HG03280 (cell line): ENCODE measurements at regions not wholly inside any gene's neighbourhood (a gene's known extent, or its start where the extent isn't known, plus 50 kb on each side); places are given as distances from the start of the nearest gene placed in this dataset.
A peak's percentile ranks its signal among the peaks of the same experiment; 100 is the strongest.

Experiments
- ATAC-seq: cut with Tn5 transposase; IDR thresholded peaks from one replicate; pipeline ENCODE4 v1.9.1; 2021; ENCODE audit warnings: mild to moderate bottlenecking, moderate library complexity; ENCODE audit not compliant: unreplicated experiment

DNA sequence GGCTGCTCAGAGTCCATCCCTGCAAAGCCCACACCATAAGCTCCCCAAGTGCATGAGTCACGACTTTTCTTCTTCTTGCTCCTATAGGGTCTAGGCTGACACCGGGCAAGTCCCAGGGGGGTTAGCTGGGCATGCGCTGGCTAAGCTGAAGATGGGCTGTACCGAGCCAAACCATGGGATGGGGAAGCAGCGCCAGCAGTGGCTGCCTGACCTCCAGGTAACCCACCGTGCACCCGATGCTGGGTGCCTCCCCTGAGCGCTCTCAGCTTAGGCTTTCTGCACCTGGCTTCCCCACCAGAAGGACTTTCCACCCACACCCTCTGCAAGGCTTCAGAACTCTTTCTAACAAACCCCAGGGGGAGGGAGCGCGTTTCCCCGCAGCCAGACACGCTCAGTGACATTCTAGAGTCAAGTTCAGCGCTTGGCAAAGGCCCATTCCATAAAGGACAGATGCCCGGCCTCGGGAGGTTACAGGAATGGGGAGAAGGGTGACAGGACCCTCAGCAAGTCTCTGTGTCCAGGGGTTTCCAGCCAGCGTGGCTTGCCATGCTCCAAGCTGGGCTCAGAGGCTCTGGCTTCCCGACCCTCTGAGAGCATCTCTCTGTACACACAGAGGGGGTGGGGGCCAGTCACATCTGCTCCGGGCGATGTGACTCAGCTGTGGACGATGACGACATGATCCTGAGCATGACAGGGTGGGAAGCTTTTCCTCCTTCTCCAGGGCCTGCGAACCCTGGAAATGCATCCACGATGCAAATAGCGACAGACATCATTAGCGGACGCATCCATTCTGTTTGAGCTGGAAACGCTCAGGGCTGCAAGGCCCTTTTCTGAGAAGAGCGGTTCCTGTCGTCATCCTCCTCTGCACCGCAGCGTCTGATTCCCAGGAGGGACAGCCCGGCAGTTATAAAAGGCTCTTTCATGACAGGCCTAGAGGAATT, 107.8 kb downstream of the SIK1 start:
- ATAC-seq: no peak

DNA sequence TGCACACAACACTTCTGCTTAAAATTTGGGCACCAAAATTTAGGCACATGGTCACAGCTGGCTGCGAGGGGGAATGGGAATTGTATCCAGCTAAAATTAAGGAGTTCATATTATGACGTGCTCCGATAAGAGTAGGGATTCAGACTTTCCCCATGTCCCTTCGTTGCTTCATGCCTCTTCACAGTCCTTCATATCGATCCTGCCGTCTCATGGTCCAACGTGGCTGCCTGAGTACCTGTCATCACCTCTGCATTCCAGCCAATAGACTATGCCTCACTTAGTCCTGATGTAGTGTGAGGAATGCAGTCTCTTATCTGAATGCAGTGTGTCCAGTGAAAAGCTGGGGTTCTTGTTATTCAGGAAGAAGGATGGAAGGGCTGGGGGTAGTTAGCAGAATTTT, 108.6 kb downstream of the SIK1 start:
- no peak for ATAC-seq

DNA sequence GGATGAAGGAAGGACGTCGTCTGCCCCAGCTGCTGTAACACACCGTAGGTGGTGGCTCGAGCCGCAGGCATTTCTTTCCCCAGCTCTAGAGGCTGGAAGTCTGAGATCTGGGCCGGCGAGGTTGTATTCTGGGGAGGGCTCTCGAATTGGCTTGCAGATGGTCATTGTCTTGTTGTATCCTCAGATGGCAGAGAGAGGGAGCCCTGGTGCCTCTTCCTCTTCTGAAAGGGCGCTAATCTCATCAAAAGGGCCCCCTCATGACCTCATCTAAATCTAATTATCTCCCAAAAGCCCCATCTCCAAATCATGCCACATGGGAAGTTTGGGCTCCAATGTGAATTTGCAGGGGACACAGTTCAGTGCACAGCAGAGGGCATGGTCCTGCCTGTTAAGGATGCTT, 109.0 kb downstream of the SIK1 start:
- ATAC-seq: no peak

DNA sequence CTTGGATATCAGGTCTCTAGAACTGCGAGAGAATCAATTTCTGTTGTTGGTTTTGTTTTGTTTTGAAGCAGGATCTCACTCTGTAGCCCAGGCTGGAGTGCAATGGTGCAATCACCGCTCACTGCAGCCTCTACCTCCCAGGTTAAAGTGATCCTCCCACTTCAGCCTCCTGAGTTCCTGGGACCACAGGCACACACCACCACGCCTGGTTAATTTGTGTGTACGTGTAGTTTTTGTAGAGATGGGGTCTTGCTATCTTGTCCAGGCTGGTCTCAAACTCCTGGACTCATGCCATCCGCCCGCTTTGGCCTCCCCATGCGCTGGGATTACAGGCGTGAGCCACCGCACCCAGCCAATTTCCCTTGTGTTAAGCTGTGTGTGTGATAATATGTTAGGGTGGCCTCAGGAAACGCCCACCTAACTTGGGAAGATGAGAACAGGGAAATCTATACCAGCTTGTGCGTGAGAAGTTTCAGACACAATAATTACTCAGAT, 109.6 kb downstream of the SIK1 start:
- ATAC-seq: no peak

DNA sequence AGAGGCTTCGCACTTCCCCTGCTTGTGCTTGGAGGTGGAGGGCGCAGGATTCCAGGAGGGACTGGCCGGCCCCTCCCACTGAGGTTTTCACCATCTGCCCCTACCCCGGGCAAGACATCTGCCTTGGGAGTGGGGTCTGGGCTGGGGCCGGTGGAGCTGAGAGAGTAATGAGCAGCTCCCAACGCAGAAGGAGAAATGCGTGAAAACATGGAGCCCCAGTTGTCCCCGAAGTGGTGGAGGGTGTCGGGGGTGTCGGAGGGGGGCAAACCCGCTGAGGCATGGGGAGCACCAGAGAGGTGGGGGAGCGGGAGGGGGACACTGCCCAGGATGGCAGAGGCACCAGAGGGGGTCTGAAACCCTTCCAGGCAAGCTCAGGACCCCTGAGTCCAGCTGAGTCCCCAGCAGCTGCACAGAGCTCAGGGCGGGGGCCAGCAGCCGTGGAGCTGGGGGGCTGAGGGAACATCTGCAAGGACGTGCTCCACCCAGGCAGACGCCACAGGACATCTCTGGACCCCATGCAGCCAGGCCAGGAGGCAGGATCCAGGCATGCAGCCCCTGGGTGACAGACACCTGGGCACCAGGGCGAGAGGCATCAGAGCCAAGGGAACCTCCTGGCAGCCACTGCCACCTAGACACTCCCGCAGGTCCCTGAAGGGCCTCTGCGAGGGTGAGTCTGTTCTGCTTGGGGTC, 110.6 kb downstream of the SIK1 start:
- ATAC-seq: no peak

DNA sequence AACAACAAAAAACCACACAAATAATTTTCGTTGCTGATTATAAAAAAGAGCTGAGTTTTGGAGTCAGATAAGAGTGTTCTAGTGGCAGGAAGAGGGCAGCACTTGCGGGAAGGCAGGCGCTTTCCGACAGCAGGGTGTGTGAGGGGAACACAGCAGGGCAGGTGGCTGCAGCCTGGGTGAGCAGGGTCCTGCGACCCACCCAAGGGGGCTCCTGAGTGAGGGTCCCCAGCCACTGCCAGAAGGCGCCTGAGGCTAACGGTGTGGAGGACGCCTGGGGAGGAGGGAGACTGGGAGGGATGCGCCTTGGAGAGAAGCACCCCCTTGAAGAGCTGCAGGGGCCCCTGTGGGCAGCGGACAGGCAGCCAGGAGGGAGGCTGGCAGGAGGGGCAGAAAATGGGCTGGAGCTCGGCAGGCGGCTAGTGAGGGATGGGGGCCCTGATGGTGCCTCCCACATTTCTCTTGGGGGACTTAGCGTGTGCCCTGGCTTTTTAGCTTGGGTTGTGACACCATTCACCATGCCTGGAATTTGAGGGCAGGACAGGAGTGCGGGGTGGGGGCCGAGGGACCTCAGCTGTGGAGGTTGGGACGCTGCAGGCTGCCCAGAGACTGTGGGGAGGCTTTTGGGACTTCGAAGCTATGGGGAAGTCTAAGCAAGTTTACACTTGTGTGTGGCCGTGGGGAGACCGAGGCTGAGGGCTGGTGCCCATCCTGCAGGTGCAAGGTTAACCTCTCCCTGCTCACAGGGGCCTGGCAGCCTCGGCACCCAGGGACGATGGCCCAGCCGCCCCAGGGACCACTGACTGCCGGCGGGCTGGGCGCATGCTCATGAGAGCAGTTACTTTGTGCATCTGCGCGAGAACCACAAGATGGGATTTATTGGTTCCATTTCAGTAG, 111.4 kb downstream of the SIK1 start:
- ATAC-seq: no peak

DNA sequence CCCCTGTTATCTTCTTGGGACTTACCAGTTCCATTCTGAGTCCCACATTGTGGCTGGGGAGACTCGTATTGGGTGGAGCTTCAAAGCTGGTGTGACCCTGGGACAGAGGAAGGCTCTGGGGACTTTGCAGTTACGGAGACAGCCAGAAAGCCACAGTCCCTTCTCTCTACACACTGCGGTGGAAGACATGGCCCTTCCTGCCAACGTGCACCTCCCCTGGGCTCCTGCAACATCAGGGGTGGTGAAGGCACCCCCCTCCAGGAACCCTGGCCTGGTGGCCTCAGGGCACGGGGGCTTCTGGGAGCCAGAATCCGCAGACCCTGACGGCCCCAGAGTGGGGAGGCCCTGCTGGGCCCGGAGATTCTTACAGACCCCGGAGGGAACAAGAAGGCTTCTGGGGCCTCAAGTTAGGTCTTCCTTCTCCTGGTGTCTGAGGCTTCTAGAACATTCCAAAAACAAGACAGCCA, 113.0 kb downstream of the SIK1 start:
- ATAC-seq: no peak

DNA sequence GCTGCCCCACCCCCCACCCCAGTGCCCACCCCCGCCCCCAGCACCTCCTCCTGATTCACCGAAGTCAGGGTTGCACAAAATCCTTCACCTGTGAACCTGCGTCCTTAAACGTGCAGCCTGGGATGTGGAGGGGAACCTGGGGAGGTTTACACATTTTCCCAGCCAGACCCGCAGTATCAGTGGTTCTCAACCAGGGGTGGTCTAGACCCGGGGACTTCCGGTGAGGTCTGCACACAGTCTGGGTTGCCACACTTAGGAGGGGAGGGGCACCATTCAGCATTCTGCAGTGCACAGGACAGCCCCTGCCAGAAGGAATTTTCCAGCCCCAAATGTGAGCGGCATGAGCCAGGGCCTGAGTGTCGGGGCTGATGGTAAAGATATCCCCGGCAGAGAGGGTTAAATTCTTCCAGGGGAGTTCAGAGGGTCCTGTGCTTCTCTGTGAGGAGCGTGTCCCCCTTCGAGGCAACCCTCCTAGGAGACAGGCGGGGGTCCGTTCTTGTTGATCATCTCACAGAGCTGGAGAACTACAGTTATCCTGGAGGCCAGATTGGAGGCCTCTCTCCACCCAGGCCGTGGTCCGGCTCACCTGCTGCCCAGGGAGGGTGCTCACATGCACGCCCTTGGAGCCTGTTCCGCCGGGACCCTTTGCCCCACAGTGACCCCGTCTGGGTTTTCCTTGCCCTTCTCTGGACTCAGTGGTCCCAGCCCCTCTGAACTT, 113.6 kb downstream of the SIK1 start:
- ATAC-seq: no peak

DNA sequence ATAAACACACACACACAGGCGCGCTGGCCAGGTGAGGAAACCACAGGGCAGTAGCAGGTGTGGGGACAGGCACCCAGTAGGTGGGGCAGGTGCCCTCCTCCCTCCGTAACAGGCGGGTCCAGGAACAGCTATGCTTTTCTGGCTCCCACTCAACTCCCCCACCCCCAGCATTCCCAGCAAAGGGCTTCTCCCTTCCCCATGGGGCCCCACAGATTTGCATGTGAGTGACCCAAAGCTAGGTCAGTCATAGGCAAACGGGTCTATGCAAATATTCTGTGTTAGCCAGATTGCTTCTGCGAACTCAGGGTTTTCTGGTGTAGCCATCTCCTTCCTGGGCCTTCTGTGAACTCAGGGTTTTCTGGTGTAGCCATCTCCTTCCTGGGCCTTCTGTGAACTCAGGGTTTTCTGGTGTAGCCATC, 114.2 kb downstream of the SIK1 start:
- no peak for ATAC-seq

DNA sequence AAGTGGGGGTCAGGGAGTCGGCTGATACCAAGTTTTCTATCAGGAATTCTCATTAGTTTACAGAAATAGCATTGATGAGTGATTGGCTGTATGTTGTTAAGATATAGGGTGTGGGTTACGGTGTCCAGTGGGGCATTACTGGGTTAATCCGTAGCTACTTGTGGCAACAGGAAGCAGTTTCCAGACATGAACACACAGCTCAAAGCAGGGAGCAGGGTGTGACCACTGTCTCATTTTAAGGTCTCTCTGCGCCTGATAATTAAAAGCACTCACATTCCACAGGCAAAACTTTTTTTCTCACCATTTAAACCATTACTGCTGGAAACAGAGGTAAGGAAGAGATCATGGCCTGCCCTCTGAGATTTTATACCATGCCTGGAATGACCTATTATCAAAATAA, 114.9 kb downstream of the SIK1 start:
- no peak for ATAC-seq

DNA sequence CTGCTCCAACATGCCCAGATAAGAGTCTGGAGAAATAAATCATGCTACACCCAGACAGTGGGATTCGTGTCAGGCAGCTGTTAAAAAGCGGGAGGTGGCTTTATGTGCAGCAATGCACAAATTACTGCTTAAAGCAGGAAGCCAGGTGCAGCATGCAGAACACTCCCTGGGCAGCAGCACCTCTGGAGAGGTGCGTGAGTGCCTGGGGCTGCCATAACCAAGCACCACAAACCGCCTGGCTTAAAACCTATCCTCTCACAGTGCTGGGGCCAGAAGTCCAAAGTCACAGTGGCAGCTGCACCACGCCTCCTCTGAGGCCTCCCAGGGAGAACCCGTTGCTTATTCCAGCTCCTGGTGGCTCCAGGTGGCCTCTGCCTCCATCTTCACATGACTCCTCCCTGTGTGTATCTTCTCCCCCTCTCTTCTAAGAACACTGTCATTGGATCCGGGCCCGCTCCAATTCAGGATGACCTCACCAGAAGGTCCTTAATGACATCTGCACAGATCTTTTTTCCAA, 115.6 kb downstream of the SIK1 start:
- no peak for ATAC-seq

DNA sequence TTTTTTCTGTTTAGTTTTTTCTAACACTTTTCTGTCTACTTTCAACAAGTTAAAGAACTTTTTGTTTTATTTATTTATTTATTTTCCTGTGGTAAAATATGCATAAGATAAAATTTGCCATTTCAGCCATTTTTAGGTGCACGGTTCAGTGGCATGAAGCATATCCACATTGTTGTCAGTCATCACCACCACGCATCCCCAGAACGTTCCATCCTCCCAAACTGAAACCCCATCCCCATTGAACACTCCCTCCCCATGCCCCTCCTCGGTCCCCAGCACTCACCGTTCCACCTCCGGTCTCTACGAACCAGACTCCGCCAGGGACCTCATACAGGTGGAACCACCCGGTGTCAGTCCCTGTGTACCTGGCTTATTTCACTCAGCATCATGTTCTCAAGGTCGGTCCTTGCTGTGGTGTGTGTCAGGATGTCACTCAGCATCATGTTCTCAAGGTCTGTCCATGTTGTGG, 118.1 kb downstream of the SIK1 start:
- no peak for ATAC-seq

DNA sequence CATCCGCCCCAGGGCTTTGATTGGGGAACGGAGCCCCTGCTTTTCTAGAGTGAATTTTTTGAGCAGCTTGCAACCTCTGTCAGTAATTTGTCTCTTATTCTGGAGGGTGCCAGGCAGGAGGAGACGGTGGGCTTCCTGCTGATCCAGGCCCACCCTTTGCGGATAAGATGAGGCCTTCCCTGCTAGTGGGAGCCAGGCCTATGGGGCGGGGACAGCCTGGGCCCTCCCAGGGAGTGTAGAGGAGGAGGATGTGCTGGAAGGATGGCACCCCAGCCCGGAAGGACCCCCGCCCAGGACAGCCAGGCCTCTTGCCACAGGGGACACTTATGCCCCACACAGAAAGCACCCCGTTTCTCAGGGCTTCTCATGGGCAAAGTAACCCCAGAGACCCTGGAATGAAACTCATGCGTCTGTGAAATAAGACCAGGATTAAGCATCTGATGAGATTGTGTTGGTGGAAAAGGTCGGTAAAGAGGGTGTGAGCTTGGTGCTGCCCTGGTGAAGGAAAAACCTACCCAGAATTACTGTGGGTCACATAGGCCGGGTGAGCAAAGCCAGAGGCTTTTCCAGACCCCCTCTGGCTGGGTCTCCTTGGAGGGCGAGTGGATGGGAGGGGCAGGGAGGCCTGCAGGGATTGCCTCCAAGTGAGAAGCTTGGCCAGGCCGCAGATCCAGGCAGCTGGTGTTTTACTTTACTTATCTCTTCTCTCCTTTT, 118.7 kb downstream of the SIK1 start:
- no peak for ATAC-seq

DNA sequence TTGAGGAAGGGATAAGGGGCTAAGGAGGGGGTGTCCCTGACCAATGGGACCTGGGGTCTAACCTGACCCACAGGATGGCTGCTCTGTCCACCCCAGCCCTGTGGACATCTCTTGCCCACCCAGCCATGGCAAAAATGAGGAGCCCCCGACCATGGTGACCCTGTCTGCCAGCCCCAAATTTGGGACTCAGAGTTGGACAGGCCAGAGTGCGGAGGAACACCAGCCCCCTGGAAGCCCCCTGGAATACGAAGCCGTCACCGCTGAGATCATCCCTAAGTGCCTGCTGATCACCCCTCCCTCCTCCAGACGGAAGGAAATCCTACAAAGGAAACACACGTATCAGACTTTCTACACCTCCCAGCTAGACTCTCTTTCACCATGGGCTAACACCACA, 119.3 kb downstream of the SIK1 start:
- ATAC-seq: no peak

DNA sequence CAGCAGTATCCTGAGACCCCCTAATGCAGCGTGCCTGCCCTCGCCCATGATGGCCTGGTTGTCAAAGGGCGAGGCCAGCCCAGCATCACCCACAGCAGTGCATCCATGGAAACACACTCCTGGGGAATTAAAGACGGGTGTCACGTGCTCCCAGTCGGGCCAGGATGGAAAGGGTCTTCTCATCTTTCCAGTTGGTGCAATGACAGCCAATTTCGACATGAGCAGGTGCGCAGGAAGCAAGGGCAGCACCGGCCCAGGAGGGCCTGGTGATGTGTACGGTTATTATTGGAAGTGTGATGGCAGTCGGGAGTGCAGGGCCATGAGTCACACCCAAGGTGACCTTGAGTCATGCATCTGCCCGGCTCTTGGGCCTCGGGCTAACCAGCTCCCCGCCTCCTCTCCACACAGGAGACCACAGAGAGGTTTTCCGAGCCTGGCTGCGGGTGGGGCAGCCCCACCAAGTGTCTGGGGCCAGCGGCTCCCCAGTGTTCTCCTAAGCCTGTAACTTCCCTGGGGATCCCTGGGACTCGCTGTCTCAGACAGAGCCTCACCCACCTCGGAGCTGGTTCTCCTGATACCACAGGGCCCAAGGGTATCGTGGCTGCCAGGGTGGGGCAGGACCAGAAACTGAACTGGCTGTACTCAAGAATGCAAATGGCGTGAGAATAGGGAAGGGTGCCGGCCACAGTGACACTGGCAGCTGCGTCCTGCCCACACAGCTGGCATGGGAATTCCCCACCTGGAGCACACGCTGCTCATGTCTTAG, 119.8 kb downstream of the SIK1 start:
- peak; percentile 73 for ATAC-seq

DNA sequence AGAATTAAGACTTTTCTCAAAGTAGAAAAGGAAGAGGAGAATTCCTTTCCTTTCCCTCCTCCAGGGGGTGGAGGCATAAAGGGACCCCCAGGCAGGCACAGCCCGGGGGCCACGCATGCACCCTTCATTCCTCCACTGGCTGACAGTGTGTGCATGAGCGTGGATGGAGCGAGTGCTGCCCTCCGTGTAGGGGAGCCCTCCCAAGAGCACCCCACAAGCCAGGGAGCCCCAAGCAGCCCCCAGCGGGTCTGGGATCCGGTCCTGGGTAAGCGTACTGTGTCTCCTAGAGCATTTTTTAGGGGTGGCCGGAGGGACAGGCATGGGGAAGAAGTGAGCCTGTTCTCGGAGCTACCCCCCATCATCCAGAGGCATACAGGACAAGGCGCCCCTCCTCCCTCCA, 120.5 kb downstream of the SIK1 start:
- ATAC-seq: no peak

DNA sequence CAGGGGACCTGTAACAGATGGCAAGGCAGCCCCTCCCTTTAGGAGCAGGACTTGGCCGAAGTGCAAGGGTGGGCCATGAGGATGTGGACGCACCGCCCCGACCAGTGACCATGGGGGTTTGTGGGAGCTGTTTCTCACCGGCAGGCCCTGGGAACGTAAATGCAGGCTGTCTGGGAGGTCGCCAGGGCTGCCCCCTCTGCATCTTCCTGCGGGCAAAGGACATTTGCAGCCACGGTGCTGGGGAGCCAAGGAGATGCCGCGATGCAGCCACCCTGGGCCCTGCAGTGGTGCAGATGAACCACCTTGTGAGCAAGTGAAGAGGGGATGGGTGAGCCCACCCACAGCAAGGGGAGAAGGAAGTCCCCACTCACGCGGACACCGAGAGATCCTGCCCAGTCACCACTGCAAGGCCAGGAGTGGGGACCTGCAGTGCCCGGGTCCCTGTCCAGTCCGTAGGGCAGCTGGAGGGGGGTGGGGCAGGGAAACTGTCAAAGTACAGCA, 121.1 kb downstream of the SIK1 start:
- ATAC-seq: no peak

DNA sequence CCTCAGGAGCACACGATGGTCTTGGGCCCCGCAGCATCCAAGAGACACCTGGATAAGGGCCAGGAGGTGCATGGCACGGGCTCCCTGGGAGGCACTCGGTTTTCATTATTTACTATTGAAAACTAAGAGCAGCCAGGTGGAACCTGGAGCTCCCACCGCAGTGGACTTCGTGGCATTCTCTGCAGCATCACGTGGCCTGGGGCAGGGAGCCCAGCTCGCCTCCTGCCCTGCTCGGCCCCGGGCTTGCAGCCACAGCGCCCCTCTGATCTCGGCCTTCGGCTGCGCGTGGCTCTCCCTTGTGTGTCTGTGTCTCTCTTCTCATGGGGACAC, 121.6 kb downstream of the SIK1 start:
- no peak for ATAC-seq
